Astrocyte (in vitro differentiated cells and primary cell): ENCODE measurements at regions not wholly inside any gene's neighbourhood (a gene's known extent, or its start where the extent isn't known, plus 50 kb on each side); places are given as distances from the start of the nearest gene placed in this dataset.
"Not testable (repeated sequence)": the region's sequence is repeated elsewhere in the genome, so short reads cannot be mapped to it uniquely, and the experiment has no call there.

Experiments used
- DNase-seq: peaks from one replicate; pipeline ENCODE4 v3.0.0-alpha.2; 2010; ENCODE audit warnings: low read depth
- FAIRE-seq: peaks from 2 replicates; lab custom pipeline; 2011; peaks lifted over from hg19 to GRCh38; lab: Jason Lieb, UNC
- H2AFZ ChIP-seq: 2 replicates; pipeline ENCODE4 v1.6.0; 2012; ENCODE audit warnings: low read depth, low read length, inconsistent platforms
- H3K27ac ChIP-seq: 2 replicates; pipeline ENCODE4 v1.5.1; 2011; ENCODE audit warnings: low read depth, low read length, inconsistent platforms
- H3K27me3 ChIP-seq: 2 replicates; pipeline ENCODE4 v1.6.0; 2011; ENCODE audit warnings: low read length, inconsistent platforms; ENCODE audit not compliant: insufficient read depth
- H3K36me3 ChIP-seq: 2 replicates; pipeline ENCODE4 v1.5.1; 2011; ENCODE audit warnings: low read length, inconsistent platforms; ENCODE audit not compliant: insufficient read depth
- H3K4me1 ChIP-seq: 2 replicates; pipeline ENCODE4 v1.5.1; 2011; ENCODE audit warnings: low read length, inconsistent platforms; ENCODE audit not compliant: insufficient read depth
- H3K4me2 ChIP-seq: 2 replicates; pipeline ENCODE4 v1.6.0; 2012; ENCODE audit warnings: low read length, inconsistent platforms
- H3K4me3 ChIP-seq: 2 replicates; pipeline ENCODE4 v1.5.1; 2011; ENCODE audit warnings: low read depth, mild to moderate bottlenecking, low read length, inconsistent platforms; ENCODE audit not compliant: insufficient read depth
- H3K79me2 ChIP-seq: 2 replicates; pipeline ENCODE4 v1.6.0; 2012; ENCODE audit warnings: mild to moderate bottlenecking, low read length, inconsistent platforms; ENCODE audit not compliant: insufficient read depth
- H3K9ac ChIP-seq: 2 replicates; pipeline ENCODE4 v1.6.0; 2012; ENCODE audit warnings: mild to moderate bottlenecking, low read length, inconsistent platforms
- H3K9me3 ChIP-seq: 2 replicates; pipeline ENCODE4 v1.5.1; 2012; ENCODE audit warnings: low read depth, mild to moderate bottlenecking, low read length, inconsistent platforms; ENCODE audit not compliant: insufficient read depth
- H4K20me1 ChIP-seq: 2 replicates; pipeline ENCODE4 v1.6.0; 2012; ENCODE audit warnings: low read length, inconsistent platforms; ENCODE audit not compliant: insufficient read depth
- H3K27ac Mint-ChIP-seq: one replicate; pipeline ENCODE4 v1.8.0; 2021; ENCODE audit warnings: mild to moderate bottlenecking, mixed read lengths; ENCODE audit not compliant: unreplicated experiment
- H3K27me3 Mint-ChIP-seq: one replicate; pipeline ENCODE4 v1.8.0; 2021; ENCODE audit warnings: low read depth, mixed read lengths; ENCODE audit not compliant: unreplicated experiment
- H3K36me3 Mint-ChIP-seq: one replicate; pipeline ENCODE4 v1.8.0; 2021; ENCODE audit warnings: low read depth, mixed read lengths; ENCODE audit not compliant: unreplicated experiment
- H3K4me1 Mint-ChIP-seq: one replicate; pipeline ENCODE4 v1.8.0; 2021; ENCODE audit warnings: low read depth, mixed read lengths; ENCODE audit not compliant: unreplicated experiment
- H3K4me3 Mint-ChIP-seq: one replicate; pipeline ENCODE4 v1.8.0; 2021; ENCODE audit warnings: mild to moderate bottlenecking, moderate library complexity, mixed read lengths; ENCODE audit not compliant: unreplicated experiment
- H3K9me3 Mint-ChIP-seq: one replicate; pipeline ENCODE4 v1.8.0; 2021; ENCODE audit warnings: mild to moderate bottlenecking, mixed read lengths; ENCODE audit not compliant: unreplicated experiment
- CTCF ChIP-seq: IDR thresholded peaks from 2 replicates; pipeline ENCODE4 v1.5.1; 2011; ENCODE audit warnings: low read depth, mild to moderate bottlenecking, inconsistent platforms, low read length, moderate library complexity; ENCODE audit not compliant: insufficient read depth
- EZH2 ChIP-seq: IDR thresholded peaks from 2 replicates; pipeline ENCODE4 v1.6.1; 2012; ENCODE audit warnings: mild to moderate bottlenecking, low read length, inconsistent platforms; ENCODE audit not compliant: insufficient read depth

- no peaks in the 10 kb centered on the region for H3K27me3 ChIP-seq
- H4K20me1 ChIP-seq = no peaks in the 10 kb centered on the region
- no peak overlapping the region for H2AFZ ChIP-seq
- no peak for TF ChIP-seq CTCF
- no peak for TF ChIP-seq EZH2
- FAIRE-seq (no peak), DNase-seq (no peak)
- H3K27ac ChIP-seq = no peak overlapping the region
- H3K4me3 Mint-ChIP-seq = no peak overlapping the region
- no peaks in the 10 kb centered on the region for H3K9me3 ChIP-seq
- H3K27me3 Mint-ChIP-seq = no peaks in the 10 kb centered on the region
- H3K4me1 Mint-ChIP-seq = peaks cover 4% of the 10 kb centered on the region
- no peak overlapping the region for H3K4me2 ChIP-seq
- H3K36me3 ChIP-seq = no peaks in the 10 kb centered on the region
- no peak overlapping the region for H3K9ac ChIP-seq
- H3K27ac Mint-ChIP-seq = no peak overlapping the region
- peaks cover 7% of the 10 kb centered on the region for H3K9me3 Mint-ChIP-seq
- H3K79me2 ChIP-seq = no peaks in the 10 kb centered on the region
- no peak overlapping the region for H3K4me3 ChIP-seq
- no peaks in the 10 kb centered on the region for H3K36me3 Mint-ChIP-seq
- H3K4me1 ChIP-seq = no peaks in the 10 kb centered on the region
These were observed 138.1 kb downstream of the DIRAS2 start for GRCh38 chr9:90504486-90504885.

- Histone ChIP-seq H3K79me2 (no peaks in the 10 kb centered on the region), H3K9ac (no peak overlapping the region), H3K9me3 (no peaks in the 10 kb centered on the region), H3K27ac (no peak overlapping the region), H2AFZ (no peak overlapping the region), H3K4me3 (no peak overlapping the region), H3K4me2 (no peak overlapping the region), H3K4me1 (no peaks in the 10 kb centered on the region), H4K20me1 (no peaks in the 10 kb centered on the region), H3K36me3 (no peaks in the 10 kb centered on the region), H3K27me3 (no peaks in the 10 kb centered on the region)
- peaks cover 4% of the 10 kb centered on the region for H3K4me1 Mint-ChIP-seq
- no peak for FAIRE-seq
- H3K36me3 Mint-ChIP-seq = no peaks in the 10 kb centered on the region
- no peak for TF ChIP-seq EZH2
- TF ChIP-seq CTCF = no peak
- DNase-seq = no peak
- H3K27me3 Mint-ChIP-seq = no peaks in the 10 kb centered on the region
- H3K27ac Mint-ChIP-seq = no peak overlapping the region
- no peak overlapping the region for H3K4me3 Mint-ChIP-seq
- peaks cover 7% of the 10 kb centered on the region for H3K9me3 Mint-ChIP-seq
These were observed 136.9 kb downstream of the DIRAS2 start for GRCh38 chr9:90505695-90506094.

- not testable (repeated sequence) for FAIRE-seq, H3K9ac ChIP-seq, H3K4me3 ChIP-seq, H4K20me1 ChIP-seq, H3K9me3 Mint-ChIP-seq, H3K36me3 ChIP-seq, H3K4me1 ChIP-seq, H3K79me2 ChIP-seq, H3K4me2 ChIP-seq, H3K27ac ChIP-seq, DNase-seq, H3K36me3 Mint-ChIP-seq, H3K9me3 ChIP-seq, H2AFZ ChIP-seq, H3K27me3 ChIP-seq, H3K27me3 Mint-ChIP-seq, H3K4me1 Mint-ChIP-seq, H3K4me3 Mint-ChIP-seq
- peak overlapping the region; percentile 48 for H3K27ac Mint-ChIP-seq
These were observed 136.2 kb downstream of the DIRAS2 start for GRCh38 chr9:90506402-90506801.
